Activated naive CD4-positive, alpha-beta T cell treated with anti-CD3 and anti-CD28 coated beads, Interleukin-2, amount 50 U/mL, for 24 hours (primary cell): ENCODE measurements at regions not wholly inside any gene's neighbourhood (a gene's known extent, or its start where the extent isn't known, plus 50 kb on each side); places are given as distances from the start of the nearest gene placed in this dataset.

Experiments
- H3K27ac Mint-ChIP-seq: one replicate; pipeline ENCODE4 v1.8.0; 2021; ENCODE audit warnings: mild to moderate bottlenecking, mixed read lengths
- H3K27me3 Mint-ChIP-seq: one replicate; pipeline ENCODE4 v1.8.0; 2021; ENCODE audit warnings: mixed read lengths
- H3K36me3 Mint-ChIP-seq: one replicate; pipeline ENCODE4 v1.8.0; 2021; ENCODE audit warnings: mixed read lengths
- H3K4me1 Mint-ChIP-seq: one replicate; pipeline ENCODE4 v1.8.0; 2021; ENCODE audit warnings: mixed read lengths
- H3K4me3 Mint-ChIP-seq: one replicate; pipeline ENCODE4 v1.8.0; 2021; ENCODE audit warnings: mild to moderate bottlenecking, mixed read lengths
- H3K9me3 Mint-ChIP-seq: one replicate; pipeline ENCODE4 v1.8.0; 2021; ENCODE audit warnings: mixed read lengths

GRCh38 chr2:196464311-196464710 lies 175.2 kb upstream of the CCDC150 start:
- Mint-ChIP-seq H3K36me3 (no peaks in the 10 kb centered on the region), H3K4me3 (no peak overlapping the region), H3K27me3 (peaks cover 25% of the 10 kb centered on the region), H3K27ac (no peak overlapping the region), H3K9me3 (peaks cover 10% of the 10 kb centered on the region), H3K4me1 (peaks cover 8% of the 10 kb centered on the region)

GRCh38 chr2:196466581-196466980 lies 172.9 kb upstream of the CCDC150 start:
- Mint-ChIP-seq H3K36me3 (no peaks in the 10 kb centered on the region), H3K27ac (no peak overlapping the region), H3K9me3 (peaks cover 10% of the 10 kb centered on the region), H3K27me3 (peaks cover 19% of the 10 kb centered on the region), H3K4me1 (no peaks in the 10 kb centered on the region), H3K4me3 (no peak overlapping the region)

- Mint-ChIP-seq H3K4me1 (no peaks in the 10 kb centered on the region), H3K27ac (no peak overlapping the region), H3K9me3 (no peaks in the 10 kb centered on the region), H3K27me3 (peaks cover 17% of the 10 kb centered on the region), H3K4me3 (no peak overlapping the region), H3K36me3 (no peaks in the 10 kb centered on the region)
Observed at GRCh38 chr2:196468394-196468793, 171.1 kb upstream of the CCDC150 start.

GRCh38 chr2:196473617-196474016 lies 165.9 kb upstream of the CCDC150 start:
- H3K27ac Mint-ChIP-seq = no peak overlapping the region
- H3K9me3 Mint-ChIP-seq = no peaks in the 10 kb centered on the region
- no peaks in the 10 kb centered on the region for H3K4me1 Mint-ChIP-seq
- H3K4me3 Mint-ChIP-seq = no peak overlapping the region
- H3K36me3 Mint-ChIP-seq = no peaks in the 10 kb centered on the region
- H3K27me3 Mint-ChIP-seq = peaks cover 6% of the 10 kb centered on the region

GRCh38 chr2:196475611-196476010 lies 163.9 kb upstream of the CCDC150 start:
- H3K4me1 Mint-ChIP-seq = no peaks in the 10 kb centered on the region
- no peaks in the 10 kb centered on the region for H3K36me3 Mint-ChIP-seq
- no peak overlapping the region for H3K4me3 Mint-ChIP-seq
- no peak overlapping the region for H3K27ac Mint-ChIP-seq
- no peaks in the 10 kb centered on the region for H3K9me3 Mint-ChIP-seq
- peaks cover 3% of the 10 kb centered on the region for H3K27me3 Mint-ChIP-seq

- H3K4me1 Mint-ChIP-seq = no peaks in the 10 kb centered on the region
- H3K36me3 Mint-ChIP-seq = no peaks in the 10 kb centered on the region
- no peak overlapping the region for H3K4me3 Mint-ChIP-seq
- peaks cover 3% of the 10 kb centered on the region for H3K27me3 Mint-ChIP-seq
- no peaks in the 10 kb centered on the region for H3K9me3 Mint-ChIP-seq
- H3K27ac Mint-ChIP-seq = no peak overlapping the region
Observed at GRCh38 chr2:196478588-196478987, 160.9 kb upstream of the CCDC150 start.

GRCh38 chr2:196479350-196479749 lies 160.2 kb upstream of the CCDC150 start:
- Mint-ChIP-seq H3K27me3 (peaks cover 5% of the 10 kb centered on the region), H3K9me3 (no peaks in the 10 kb centered on the region), H3K4me3 (no peak overlapping the region), H3K27ac (no peak overlapping the region), H3K4me1 (no peaks in the 10 kb centered on the region), H3K36me3 (no peaks in the 10 kb centered on the region)

- Mint-ChIP-seq H3K9me3 (no peaks in the 10 kb centered on the region), H3K4me1 (no peaks in the 10 kb centered on the region), H3K27me3 (peaks cover 9% of the 10 kb centered on the region), H3K4me3 (no peak overlapping the region), H3K27ac (no peak overlapping the region), H3K36me3 (no peaks in the 10 kb centered on the region)
Observed at GRCh38 chr2:196480653-196481323, 158.7 kb upstream of the CCDC150 start.

- no peaks in the 10 kb centered on the region for H3K4me1 Mint-ChIP-seq
- no peak overlapping the region for H3K27ac Mint-ChIP-seq
Observed at GRCh38 chr2:196481324-196481697, 158.2 kb upstream of the CCDC150 start.

GRCh38 chr2:196482119-196483065 lies 157.1 kb upstream of the CCDC150 start:
- H3K9me3 Mint-ChIP-seq = no peaks in the 10 kb centered on the region
- H3K36me3 Mint-ChIP-seq = no peaks in the 10 kb centered on the region

More at GRCh38 chr2:196481324-196481697, 158.2 kb upstream of the CCDC150 start:
- no peak overlapping the region for H3K4me3 Mint-ChIP-seq
- H3K27me3 Mint-ChIP-seq = peaks cover 10% of the 10 kb centered on the region
- no peaks in the 10 kb centered on the region for H3K36me3 Mint-ChIP-seq
- no peaks in the 10 kb centered on the region for H3K9me3 Mint-ChIP-seq

GRCh38 chr2:196486146-196486545 lies 153.4 kb upstream of the CCDC150 start:
- Mint-ChIP-seq H3K27ac (peak overlapping the region; percentile 6), H3K4me1 (no peaks in the 10 kb centered on the region), H3K4me3 (no peak overlapping the region), H3K27me3 (peaks cover 10% of the 10 kb centered on the region), H3K9me3 (no peaks in the 10 kb centered on the region), H3K36me3 (no peaks in the 10 kb centered on the region)

More at GRCh38 chr2:196482119-196483065, 157.1 kb upstream of the CCDC150 start:
- no peak overlapping the region for H3K27ac Mint-ChIP-seq
- peaks cover 11% of the 10 kb centered on the region for H3K27me3 Mint-ChIP-seq
- H3K4me1 Mint-ChIP-seq = no peaks in the 10 kb centered on the region
- H3K4me3 Mint-ChIP-seq = no peak overlapping the region

GRCh38 chr2:196487417-196487816 lies 152.1 kb upstream of the CCDC150 start:
- H3K4me1 Mint-ChIP-seq = no peaks in the 10 kb centered on the region
- no peaks in the 10 kb centered on the region for H3K9me3 Mint-ChIP-seq
- H3K4me3 Mint-ChIP-seq = no peak overlapping the region
- peaks cover 10% of the 10 kb centered on the region for H3K27me3 Mint-ChIP-seq
- H3K27ac Mint-ChIP-seq = no peak overlapping the region
- H3K36me3 Mint-ChIP-seq = no peaks in the 10 kb centered on the region

GRCh38 chr2:196489371-196489770 lies 150.1 kb upstream of the CCDC150 start:
- no peaks in the 10 kb centered on the region for H3K4me1 Mint-ChIP-seq
- H3K4me3 Mint-ChIP-seq = no peak overlapping the region
- H3K27ac Mint-ChIP-seq = no peak overlapping the region
- peaks cover 7% of the 10 kb centered on the region for H3K9me3 Mint-ChIP-seq
- peaks cover 17% of the 10 kb centered on the region for H3K27me3 Mint-ChIP-seq
- peaks cover 2% of the 10 kb centered on the region for H3K36me3 Mint-ChIP-seq

GRCh38 chr2:196492946-196493345 lies 146.6 kb upstream of the CCDC150 start:
- Mint-ChIP-seq H3K9me3 (peaks cover 8% of the 10 kb centered on the region), H3K27me3 (peaks cover 13% of the 10 kb centered on the region), H3K27ac (no peak overlapping the region), H3K36me3 (peaks cover 2% of the 10 kb centered on the region), H3K4me3 (no peak overlapping the region), H3K4me1 (no peaks in the 10 kb centered on the region)

GRCh38 chr2:196498962-196499361 lies 140.6 kb upstream of the CCDC150 start:
- Mint-ChIP-seq H3K27me3 (peaks cover 14% of the 10 kb centered on the region), H3K27ac (no peak overlapping the region), H3K4me3 (no peak overlapping the region), H3K36me3 (no peaks in the 10 kb centered on the region), H3K9me3 (peaks cover 10% of the 10 kb centered on the region), H3K4me1 (no peaks in the 10 kb centered on the region)

GRCh38 chr2:196499686-196500085 lies 139.8 kb upstream of the CCDC150 start:
- Mint-ChIP-seq H3K4me1 (no peaks in the 10 kb centered on the region), H3K4me3 (no peak overlapping the region), H3K27me3 (peaks cover 14% of the 10 kb centered on the region), H3K27ac (no peak overlapping the region), H3K36me3 (no peaks in the 10 kb centered on the region), H3K9me3 (peaks cover 4% of the 10 kb centered on the region)
